Upper lobe of left lung (tissue), 4 donors: ENCODE measurements at regions not wholly inside any gene's neighbourhood (a gene's known extent, or its start where the extent isn't known, plus 50 kb on each side); places are given as distances from the start of the nearest gene placed in this dataset.

Experiments used
- CTCF ChIP-seq, 6 experiments: fragments of 450-650 bp in 4 of 6; fragments of 200-600 bp in 2 of 6; sonication (generic) in 2 of 6; IDR thresholded peaks; one replicate each; pipeline ENCODE4 v1.5.1; 2016 to 2019; ENCODE audit warnings: antibody characterized with exemption in 6 of 6
- POLR2AphosphoS5 ChIP-seq, 2 donors: sonication (generic); formaldehyde crosslinking; IDR thresholded peaks; one replicate each; pipeline ENCODE4 v1.5.1; 2017; ENCODE audit warnings: antibody characterized with exemption in 2 of 2

GRCh38 chr6:122930252-122931180, 65.5 kb upstream of the CLVS2 start:
- no peak for TF ChIP-seq CTCF (IDR thresholded peaks at IDR 0.05)
- TF ChIP-seq POLR2AphosphoS5 (IDR thresholded peaks at IDR 0.05), result no peak
